LNCAP (cell line): ENCODE measurements at regions not wholly inside any gene's neighbourhood (a gene's known extent, or its start where the extent isn't known, plus 50 kb on each side); places are given as distances from the start of the nearest gene placed in this dataset.

Experiments
- CTCF ChIP-seq: fragments of 450-650 bp; IDR thresholded peaks from 2 replicates; pipeline ENCODE4 v1.5.1; 2017; ENCODE audit warnings: mild to moderate bottlenecking

GRCh38 chr4:38606587-38606905, 57.5 kb upstream of the KLF3 start:
- no peak for TF ChIP-seq CTCF

GRCh38 chr4:38609614-38610013, 54.4 kb upstream of the KLF3 start:
- no peak for TF ChIP-seq CTCF

GRCh38 chr4:38610521-38610920, 53.5 kb upstream of the KLF3 start:
- no peak for TF ChIP-seq CTCF

GRCh38 chr4:38610966-38611431, 53.0 kb upstream of the KLF3 start:
- no peak for TF ChIP-seq CTCF

- TF ChIP-seq CTCF = no peak
These were observed 52.3 kb upstream of the KLF3 start for GRCh38 chr4:38611676-38612075.

GRCh38 chr4:38612646-38613414, 51.2 kb upstream of the KLF3 start:
- no peak for TF ChIP-seq CTCF
